ENCODE measurements at regions not wholly inside any gene's neighbourhood (a gene's known extent, or its start where the extent isn't known, plus 50 kb on each side); places are given as distances from the start of the nearest gene placed in this dataset.
A peak's percentile ranks its signal among the peaks of the same experiment; 100 is the strongest.

- Mint-ChIP-seq H3K4me3 (peak overlapping the region in 1 of 2 donors; percentile 77), H3K4me1 (peaks cover 39% of the 10 kb centered on the region), H3K27me3 (ENCODE audit: low read depth in 3 of 3) (no peaks in the 10 kb centered on the region), H3K9me3 (peaks cover 0 to 6% (median 0%) of the 10 kb centered on the region in 7 donors), H3K27ac (peak overlapping the region; percentile 90 to 98 (median 96)), H3K36me3 (peaks cover 56 to 61% of the 10 kb centered on the region in 2 donors)
- no CpG with 5 or more reads among the region's 2 CpGs for WGBS (ENCODE audit: insufficient coverage)
- Histone ChIP-seq H3K9ac (ENCODE audit: insufficient read depth, low read length, poor library complexity, severe bottlenecking) (peak overlapping the region; percentile 28), H3K4me3 (replicated peaks in 1 of 3; ENCODE audit: low read depth in 2 of 3, low read length in 3 of 3) (peak overlapping the region in 1 of 3 experiments; percentile 19), H3K4me2 (replicated peaks; ENCODE audit: extremely low read depth, low read length, poor library complexity, severe bottlenecking) (peak overlapping the region; percentile 30), H3K27ac (ENCODE audit: low read depth in 1 of 2, low read length in 2 of 2) (peak overlapping the region in 1 of 2 donors; percentile 79), H3K79me2 (ENCODE audit: insufficient read depth, low read length) (peaks cover 35% of the 10 kb centered on the region), H3K27me3 (ENCODE audit: control insufficient read depth in 2 of 2, insufficient read depth in 2 of 2, low read length in 2 of 2) (no peaks in the 10 kb centered on the region), H3K9me3 (replicated peaks in 1 of 2; ENCODE audit: control insufficient read depth in 1 of 2, insufficient read depth in 1 of 2, low read length in 2 of 2) (no peaks in the 10 kb centered on the region), H3K4me1 (ENCODE audit: control insufficient read depth in 1 of 2, insufficient read depth in 2 of 2, low read length in 2 of 2) (peaks cover 15 to 23% of the 10 kb centered on the region in 2 donors), H4K20me1 (ENCODE audit: insufficient read depth, low read length) (no peaks in the 10 kb centered on the region), H2AFZ (ENCODE audit: insufficient read depth, low read depth, low read length, poor library complexity, severe bottlenecking) (no peak overlapping the region), H3K36me3 (replicated peaks in 1 of 2; ENCODE audit: control insufficient read depth in 1 of 2, insufficient read depth in 2 of 2, low read length in 2 of 2) (peaks cover 8 to 18% of the 10 kb centered on the region in 2 donors)
- no peak for TF ChIP-seq CTCF (IDR thresholded peaks at IDR 0.05)
- intact Hi-C loops (cut with micrococcal nuclease) = loop anchor here in 1 of 2 donors (5.0 kb wide), 1 partner anchor 40 kb away; no protein-coding TSS in a partner anchor
- peak; percentile 60 to 94 (median 92) for DNase-seq
Observed at GRCh38 chr6:11341867-11342266, 109.4 kb upstream of the NEDD9 start.

DNA sequence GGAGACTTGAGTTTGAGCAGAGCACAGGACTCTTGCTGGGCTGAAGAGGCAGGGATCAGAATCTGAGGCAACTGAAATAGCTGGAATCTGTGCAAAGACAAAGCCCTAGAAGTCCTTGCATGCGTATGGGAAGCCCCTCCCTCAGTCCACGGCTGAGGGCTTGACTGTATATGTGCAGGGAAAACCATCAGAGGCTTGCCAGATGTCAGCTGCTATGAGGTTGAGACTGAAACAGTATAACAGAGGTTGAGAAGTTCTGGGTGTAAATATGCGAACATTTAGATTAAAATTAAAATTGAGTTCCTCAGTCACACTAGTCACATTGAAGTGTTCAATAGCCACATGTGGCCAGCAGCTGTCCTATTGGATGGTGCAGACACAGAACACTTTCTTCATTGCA, 108.8 kb upstream of the NEDD9 start:
- Histone ChIP-seq H3K4me3 (replicated peaks in 1 of 3; ENCODE audit: low read depth in 2 of 3, low read length in 3 of 3) (peak overlapping the region in 1 of 3 experiments; percentile 19), H3K4me2 (replicated peaks; ENCODE audit: extremely low read depth, low read length, poor library complexity, severe bottlenecking) (no peak overlapping the region), H4K20me1 (ENCODE audit: insufficient read depth, low read length) (no peaks in the 10 kb centered on the region), H3K36me3 (replicated peaks in 1 of 2; ENCODE audit: control insufficient read depth in 1 of 2, insufficient read depth in 2 of 2, low read length in 2 of 2) (peaks cover 7 to 18% of the 10 kb centered on the region in 2 donors), H3K9me3 (replicated peaks in 1 of 2; ENCODE audit: control insufficient read depth in 1 of 2, insufficient read depth in 1 of 2, low read length in 2 of 2) (no peaks in the 10 kb centered on the region), H3K79me2 (ENCODE audit: insufficient read depth, low read length) (peaks cover 29% of the 10 kb centered on the region), H2AFZ (ENCODE audit: insufficient read depth, low read depth, low read length, poor library complexity, severe bottlenecking) (no peak overlapping the region), H3K27ac (ENCODE audit: low read depth in 1 of 2, low read length in 2 of 2) (peak overlapping the region; percentile 37 to 60), H3K4me1 (ENCODE audit: control insufficient read depth in 1 of 2, insufficient read depth in 2 of 2, low read length in 2 of 2) (peaks cover 15 to 23% of the 10 kb centered on the region in 2 donors), H3K9ac (ENCODE audit: insufficient read depth, low read length, poor library complexity, severe bottlenecking) (no peak overlapping the region), H3K27me3 (ENCODE audit: control insufficient read depth in 2 of 2, insufficient read depth in 2 of 2, low read length in 2 of 2) (no peaks in the 10 kb centered on the region)
- no peak for DNase-seq
- H3K27ac Mint-ChIP-seq = peak overlapping the region; percentile 28 to 95 (median 86)
- intact Hi-C loops (cut with micrococcal nuclease) = loop anchor here in 1 of 2 donors (5.0 kb wide), 1 partner anchor 41 kb away; no protein-coding TSS in a partner anchor
- no peak for TF ChIP-seq CTCF (IDR thresholded peaks at IDR 0.05)
- whole genome bisulfite sequencing (ENCODE audit: insufficient coverage) = 100% methylated on average over 2 of the region's 3 CpGs
- H3K4me3 Mint-ChIP-seq = no peak overlapping the region
- peaks cover 51 to 56% of the 10 kb centered on the region in 2 donors for H3K36me3 Mint-ChIP-seq
- peaks cover 0 to 6% (median 0%) of the 10 kb centered on the region in 7 donors for H3K9me3 Mint-ChIP-seq
- H3K4me1 Mint-ChIP-seq = peaks cover 33% of the 10 kb centered on the region
- no peaks in the 10 kb centered on the region for H3K27me3 Mint-ChIP-seq (ENCODE audit: low read depth in 3 of 3)
